H1 (cell line): ENCODE measurements at regions not wholly inside any gene's neighbourhood (a gene's known extent, or its start where the extent isn't known, plus 50 kb on each side); places are given as distances from the start of the nearest gene placed in this dataset.

Source experiments
- BRCA1 ChIP-seq: IDR thresholded peaks from 2 replicates; pipeline ENCODE4 v1.6.1; 2012; ENCODE audit warnings: low read depth, low read length, improper control_type of control experiment
- RAD21 ChIP-seq, 2 experiments: IDR thresholded peaks in 1 of 2; conservative IDR thresholded peaks in 1 of 2; 2 replicates each; pipeline ENCODE4 v1.6.1; 2011; ENCODE audit warnings: low read depth in 2 of 2, low read length in 2 of 2, improper control_type of control experiment in 1 of 2, inconsistent platforms in 1 of 2, mild to moderate bottlenecking in 1 of 2, moderate library complexity in 1 of 2
- SIRT6 ChIP-seq: IDR thresholded peaks from one replicate; pipeline ENCODE4 v1.7.1; 2012; ENCODE audit warnings: low read length, inconsistent platforms
- SIX5 ChIP-seq: IDR thresholded peaks from 2 replicates; pipeline ENCODE4 v1.6.1; 2011; ENCODE audit warnings: mild to moderate bottlenecking, low read depth, low read length

- no peak for TF ChIP-seq BRCA1
- no peak for TF ChIP-seq SIRT6
- TF ChIP-seq SIX5, result no peak
- TF ChIP-seq RAD21 (IDR thresholded peaks at IDR 0.05 in 1 of 2, conservative IDR thresholded peaks at IDR 0.05 in 1 of 2; ENCODE audit: low read depth in 2 of 2, low read length in 2 of 2), result no peak
Observed at GRCh38 chr17:72344613-72345012, 223.8 kb downstream of the SOX9 start (continued).
